Kidney epithelial cell (primary cell): ENCODE measurements at regions not wholly inside any gene's neighbourhood (a gene's known extent, or its start where the extent isn't known, plus 50 kb on each side); places are given as distances from the start of the nearest gene placed in this dataset.
A peak's percentile ranks its signal among the peaks of the same experiment; 100 is the strongest.

ENCODE experiments used
- DNase-seq: peaks from one replicate; pipeline ENCODE4 v3.0.0-alpha.2; 2010; ENCODE audit warnings: low read depth
- H3K27me3 ChIP-seq: 2 replicates; pipeline ENCODE4 v1.6.0; 2011; ENCODE audit warnings: low read length; ENCODE audit not compliant: control insufficient read depth, insufficient read depth
- H3K36me3 ChIP-seq: 2 replicates; pipeline ENCODE4 v1.5.1; 2011; ENCODE audit warnings: low read length; ENCODE audit not compliant: control insufficient read depth, insufficient read depth
- H3K4me3 ChIP-seq: 2 replicates; pipeline ENCODE4 v1.5.1; 2011; ENCODE audit warnings: low read depth, mild to moderate bottlenecking, control low read depth, low read length
- CTCF ChIP-seq: IDR thresholded peaks from 2 replicates; pipeline ENCODE4 v1.5.1; 2011; ENCODE audit warnings: mild to moderate bottlenecking, moderate library complexity, low read length, control low read depth, inconsistent platforms; ENCODE audit not compliant: insufficient read depth, poor library complexity, severe bottlenecking

DNA sequence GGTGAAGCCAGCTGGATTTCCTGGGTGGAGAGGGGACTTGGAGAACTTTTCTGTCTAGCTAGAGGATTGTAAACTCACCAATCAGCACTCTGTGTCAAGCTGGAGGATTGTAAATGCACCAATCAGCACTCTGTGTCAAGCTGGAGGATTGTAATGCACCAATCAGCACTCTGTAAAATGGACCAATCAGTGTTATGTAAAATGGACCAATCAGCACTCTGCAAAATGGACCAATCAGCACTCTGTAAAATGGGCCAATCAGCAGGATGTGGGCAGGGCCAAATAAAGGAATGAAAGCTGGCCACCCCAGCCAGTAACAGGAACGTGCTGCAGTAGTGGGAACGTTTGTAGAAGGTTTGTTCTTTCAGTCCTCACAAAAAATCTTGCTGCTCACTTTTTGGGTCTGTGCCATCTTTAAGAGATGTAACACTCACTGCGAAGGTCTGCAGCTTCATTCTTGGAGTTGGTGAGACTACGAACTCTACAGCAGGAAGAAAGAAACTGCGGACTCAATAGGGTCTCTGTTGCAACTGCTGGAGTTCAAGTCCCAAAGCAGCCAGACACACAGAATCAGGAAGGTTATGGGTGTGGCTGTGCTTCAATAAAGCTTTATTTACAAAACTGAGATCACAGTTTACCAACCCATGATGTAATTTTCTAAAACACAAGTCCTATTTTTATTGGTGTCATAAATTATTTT lies 145.7 kb upstream of the ERCC6L2 start:
- no peak for TF ChIP-seq CTCF
- H3K36me3 ChIP-seq = no peaks in the 10 kb centered on the region
- H3K4me3 ChIP-seq = no peak overlapping the region
- no peak for DNase-seq
- H3K27me3 ChIP-seq = no peaks in the 10 kb centered on the region

- DNase-seq = no peak
- Histone ChIP-seq H3K4me3 (no peak overlapping the region), H3K27me3 (no peaks in the 10 kb centered on the region), H3K36me3 (no peaks in the 10 kb centered on the region)
- TF ChIP-seq CTCF = no peak
Observed at GRCh38 chr9:95729046-95729445, 146.4 kb upstream of the ERCC6L2 start.

- Histone ChIP-seq H3K27me3 (no peaks in the 10 kb centered on the region), H3K36me3 (no peaks in the 10 kb centered on the region), H3K4me3 (no peak overlapping the region)
- TF ChIP-seq CTCF = no peak
- DNase-seq = no peak
Observed at GRCh38 chr9:95727947-95728520, 147.5 kb upstream of the ERCC6L2 start.

- H3K36me3 ChIP-seq = no peaks in the 10 kb centered on the region
- TF ChIP-seq CTCF = peak; percentile 62
- DNase-seq = peak; percentile 7
- H3K4me3 ChIP-seq = no peak overlapping the region
- no peaks in the 10 kb centered on the region for H3K27me3 ChIP-seq
Observed at GRCh38 chr9:95726756-95727155, 148.7 kb upstream of the ERCC6L2 start.

DNA sequence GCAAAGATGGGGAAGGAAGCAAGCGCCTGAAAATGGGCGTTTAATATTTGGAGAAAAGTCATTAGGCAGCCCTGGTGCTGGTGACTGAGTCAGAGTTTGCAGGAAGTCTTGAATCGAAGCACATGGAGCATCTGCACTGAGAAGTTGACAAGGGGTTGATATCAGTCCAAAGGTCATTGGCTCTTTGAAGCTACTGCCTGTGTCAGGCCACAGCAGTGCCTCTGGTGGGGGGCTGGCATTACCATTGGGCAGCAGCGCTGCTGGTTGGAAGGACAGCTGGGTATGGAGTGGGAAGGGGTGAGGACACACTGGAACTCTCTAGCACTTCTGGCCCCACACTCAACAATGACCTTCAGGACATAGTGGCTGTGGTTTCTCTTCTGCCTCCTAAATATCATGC lies 150.4 kb upstream of the ERCC6L2 start:
- no peak for DNase-seq
- H3K4me3 ChIP-seq = no peak overlapping the region
- H3K36me3 ChIP-seq = no peaks in the 10 kb centered on the region
- no peak for TF ChIP-seq CTCF
- H3K27me3 ChIP-seq = no peaks in the 10 kb centered on the region
